A549 (cell line): ENCODE measurements at regions not wholly inside any gene's neighbourhood (a gene's known extent, or its start where the extent isn't known, plus 50 kb on each side); places are given as distances from the start of the nearest gene placed in this dataset.

Source experiments
- ATAC-seq, 2 experiments: fragments of 200-7000 bp in 1 of 2; fragments of >200 bp in 1 of 2; cut with Nextera tagmentation in 1 of 2; cut with Tn5 transposase in 1 of 2; 3 replicates each; pipeline versions ENCODE4 v1.8.0 to v1.9.1; 2018 to 2020; ENCODE audit warnings: mild to moderate bottlenecking in 1 of 2, moderate library complexity in 1 of 2
- CTCF ChIA-PET: fragments of 300-600 bp; sonication (Branson Sonifier 250); formaldehyde crosslinking; extraction: SDS; loops from one replicate; lab custom pipeline; 2021; ENCODE audit warnings: antibody characterized with exemption, inconsistent platforms; lab: Yijun Ruan, JAX
- POLR2A ChIA-PET: fragments of 350-600 bp; formaldehyde crosslinking; extraction: SDS; loops from one replicate; lab custom pipeline; 2021; ENCODE audit warnings: antibody characterized with exemption, inconsistent platforms; lab: Yijun Ruan, JAX
- DNase-seq, 2 experiments: peaks; one replicate each; pipeline versions ENCODE4 v3.0.0 to v3.0.0-alpha.2; 2011 to 2016; ENCODE audit warnings: low read depth in 1 of 2, low spot score in 1 of 2
- FAIRE-seq: peaks from 2 replicates; lab custom pipeline; 2011; peaks lifted over from hg19 to GRCh38; lab: Jason Lieb, UNC
- H3K27ac ChIP-seq, 2 experiments: fragments of >200 bp; sonication (Bioruptor Twin); formaldehyde crosslinking; 3 replicates each; pipeline ENCODE4 v1.5.1; 2016 to 2017
- H3K4me1 ChIP-seq: fragments of >200 bp; sonication (Bioruptor Twin); formaldehyde crosslinking; 3 replicates; pipeline ENCODE4 v1.6.1; 2016
- H3K4me2 ChIP-seq: fragments of >200 bp; sonication (Bioruptor Twin); formaldehyde crosslinking; 3 replicates; pipeline ENCODE4 v1.6.1; 2016
- H3K4me3 ChIP-seq: fragments of >200 bp; sonication (Bioruptor Twin); formaldehyde crosslinking; 3 replicates; pipeline ENCODE4 v1.5.1; 2016
- H3K9me3 ChIP-seq: fragments of >200 bp; sonication (Bioruptor Twin); formaldehyde crosslinking; 3 replicates; pipeline ENCODE4 v1.6.1; 2016
- BHLHE40 ChIP-seq: IDR thresholded peaks from 2 replicates; pipeline ENCODE4 v1.6.1; 2012; ENCODE audit warnings: low read depth, low read length, inconsistent platforms
- CBX8 ChIP-seq: fragments of 200-600 bp; sonication (generic); IDR thresholded peaks from 2 replicates; pipeline ENCODE4 v1.6.1; 2016
- CEBPB ChIP-seq, 2 experiments: fragments of >200 bp in 1 of 2; sonication (Bioruptor Twin) in 1 of 2; formaldehyde crosslinking in 1 of 2; IDR thresholded peaks; 2 replicates each; pipeline ENCODE4 v1.6.1; 2012 to 2016
- EHMT2 ChIP-seq: fragments of 200-600 bp; sonication (generic); IDR thresholded peaks from 2 replicates; pipeline ENCODE4 v1.6.1; 2016; ENCODE audit warnings: antibody characterized with exemption, low read depth, mild to moderate bottlenecking, moderate library complexity
- EP300 ChIP-seq, 2 experiments: fragments of >200 bp; sonication (Bioruptor Twin); formaldehyde crosslinking; IDR thresholded peaks; 2 replicates in 1 of 2; 3 replicates in 1 of 2; pipeline ENCODE4 v1.6.1; 2016 to 2017
- ESRRA ChIP-seq: fragments of 150-350 bp; IDR thresholded peaks from 2 replicates; pipeline ENCODE4 v1.6.1; 2014; ENCODE audit warnings: mild to moderate bottlenecking, low read length, borderline replicate concordance
- HDAC2 ChIP-seq: fragments of 200-600 bp; sonication (generic); IDR thresholded peaks from 2 replicates; pipeline ENCODE4 v1.6.1; 2016
- HEYL ChIP-seq: fragments of 250-450 bp; sonication (Bioruptor Pico); IDR thresholded peaks from 2 replicates; pipeline ENCODE4 v1.8.0; 2021; ENCODE audit warnings: mild to moderate bottlenecking, moderate library complexity
- HOXA7 ChIP-seq: fragments of 250-450 bp; sonication (Bioruptor Pico); IDR thresholded peaks from 2 replicates; pipeline ENCODE4 v1.5.0; 2020; ENCODE audit warnings: mild to moderate bottlenecking, moderate library complexity
- HOXB13 ChIP-seq: fragments of 250-450 bp; sonication (Bioruptor Pico); IDR thresholded peaks from 2 replicates; pipeline ENCODE4 v1.5.0; 2020; ENCODE audit warnings: low read depth, mild to moderate bottlenecking, moderate library complexity
- HOXB5 ChIP-seq: fragments of 250-450 bp; sonication (Bioruptor Pico); IDR thresholded peaks from 2 replicates; pipeline ENCODE4 v1.5.0; 2020; ENCODE audit warnings: mild to moderate bottlenecking, moderate library complexity
- JUN ChIP-seq, 2 experiments: fragments of >200 bp; sonication (Bioruptor Twin); formaldehyde crosslinking; IDR thresholded peaks; 2 replicates in 1 of 2; 3 replicates in 1 of 2; pipeline ENCODE4 v1.6.1; 2016 to 2017
- JUNB ChIP-seq: fragments of >200 bp; sonication (Bioruptor Twin); formaldehyde crosslinking; IDR thresholded peaks from 2 replicates; pipeline ENCODE4 v1.6.1; 2016
- MAFK ChIP-seq: fragments of 450-650 bp; IDR thresholded peaks from 2 replicates; pipeline ENCODE4 v1.6.1; 2014; ENCODE audit not compliant: partially characterized antibody
- MAZ ChIP-seq: fragments of 150-350 bp; IDR thresholded peaks from 2 replicates; pipeline ENCODE4 v1.6.1; 2014; ENCODE audit warnings: antibody characterized with exemption, low read depth, low read length, borderline replicate concordance
- MYC ChIP-seq: IDR thresholded peaks from 2 replicates; pipeline ENCODE4 v1.6.1; 2012; ENCODE audit warnings: mild to moderate bottlenecking, inconsistent platforms, low read length, improper control_type of control experiment, borderline replicate concordance
- NFE2L2 ChIP-seq: fragments of 150-350 bp; conservative IDR thresholded peaks from 2 replicates; pipeline ENCODE4 v1.6.1; 2014; ENCODE audit warnings: low read length
- NPAS2 ChIP-seq: fragments of 250-450 bp; sonication (Bioruptor Pico); IDR thresholded peaks from 2 replicates; pipeline ENCODE4 v1.8.0; 2022; ENCODE audit warnings: mild to moderate bottlenecking, moderate library complexity, borderline replicate concordance
- PHF8 ChIP-seq: fragments of 200-600 bp; sonication (generic); IDR thresholded peaks from 2 replicates; pipeline ENCODE4 v1.6.1; 2016; ENCODE audit warnings: low read depth, mild to moderate bottlenecking, antibody characterized with exemption, moderate library complexity, borderline replicate concordance
- POLR2A ChIP-seq: IDR thresholded peaks from 2 replicates; pipeline ENCODE4 v1.6.1; 2012; ENCODE audit warnings: mild to moderate bottlenecking, low read length
- RCOR1 ChIP-seq: fragments of 150-350 bp; IDR thresholded peaks from 2 replicates; pipeline ENCODE4 v1.6.1; 2014; ENCODE audit warnings: antibody characterized with exemption, low read length, low read depth
- TFCP2L1 ChIP-seq: fragments of 250-450 bp; sonication (Bioruptor Pico); IDR thresholded peaks from 2 replicates; pipeline ENCODE4 v1.5.0; 2021; ENCODE audit warnings: mild to moderate bottlenecking
- ZNF302 ChIP-seq: fragments of 250-450 bp; sonication (Bioruptor Pico); IDR thresholded peaks from 2 replicates; pipeline ENCODE4 v1.9.0; 2021; ENCODE audit warnings: inconsistent platforms, mild to moderate bottlenecking, moderate library complexity
- ZSCAN20 ChIP-seq: fragments of 250-450 bp; sonication (Bioruptor Pico); IDR thresholded peaks from 2 replicates; pipeline ENCODE4 v1.8.0; 2022; ENCODE audit warnings: mild to moderate bottlenecking, moderate library complexity
- WGBS: methylation state at CpG from one replicate; pipeline ENCODE4 v1.1.6; 2017; ENCODE audit errors: missing lambda C conversion rate; 5-methylcytosine and 5-hydroxymethylcytosine counted together
- TF ChIP-seq, protein P1 (sequence below): fragments of 200-600 bp; sonication (generic); IDR thresholded peaks from 2 replicates; pipeline ENCODE4 v1.6.1; 2016; ENCODE audit warnings: antibody characterized with exemption, mild to moderate bottlenecking, moderate library complexity
- TF ChIP-seq, protein P2 (sequence below): fragments of >200 bp; sonication (Bioruptor Twin); formaldehyde crosslinking; IDR thresholded peaks from 3 replicates; pipeline ENCODE4 v1.5.1; 2016
- TF ChIP-seq, protein P3 (sequence below): IDR thresholded peaks from 2 replicates; pipeline ENCODE4 v1.6.1; 2012
- TF ChIP-seq, protein P4 (sequence below): fragments of 450-650 bp; IDR thresholded peaks from 2 replicates; pipeline ENCODE4 v1.6.1; 2014; ENCODE audit warnings: antibody characterized with exemption
- TF ChIP-seq, protein P5 (sequence below): fragments of >200 bp; sonication (Bioruptor Twin); formaldehyde crosslinking; IDR thresholded peaks from 3 replicates; pipeline ENCODE4 v1.6.1; 2016
- TF ChIP-seq, protein P6 (sequence below): fragments of 150-350 bp; IDR thresholded peaks from 2 replicates; pipeline ENCODE4 v1.6.1; 2014; ENCODE audit warnings: low read depth, mild to moderate bottlenecking, low read length

DNA sequence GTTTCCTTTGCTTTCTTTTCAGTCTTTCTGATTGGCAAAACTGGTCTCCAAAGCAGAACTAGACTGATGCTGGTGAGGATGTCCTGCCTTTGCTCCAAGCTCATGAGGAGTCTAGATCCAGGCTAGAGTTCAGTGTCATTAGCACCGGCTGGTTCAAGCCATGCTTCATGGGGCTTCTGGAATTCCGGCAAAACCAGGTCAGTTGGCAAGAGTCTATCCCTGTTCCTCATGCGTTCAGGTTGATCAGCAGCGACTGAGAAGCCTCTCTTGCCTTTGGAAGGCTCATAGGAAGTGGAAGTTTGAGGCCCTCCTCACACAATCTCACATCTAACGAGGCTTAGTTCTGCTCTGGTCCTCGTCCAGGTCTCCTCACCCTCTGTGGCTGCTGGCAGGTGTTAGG lies 194.3 kb downstream of the HS3ST3A1 start:
- 9% methylated on average over 5 of the region's 6 CpGs for WGBS
- POLR2A ChIA-PET = no interaction called here
- FAIRE-seq = no peak

DNA sequence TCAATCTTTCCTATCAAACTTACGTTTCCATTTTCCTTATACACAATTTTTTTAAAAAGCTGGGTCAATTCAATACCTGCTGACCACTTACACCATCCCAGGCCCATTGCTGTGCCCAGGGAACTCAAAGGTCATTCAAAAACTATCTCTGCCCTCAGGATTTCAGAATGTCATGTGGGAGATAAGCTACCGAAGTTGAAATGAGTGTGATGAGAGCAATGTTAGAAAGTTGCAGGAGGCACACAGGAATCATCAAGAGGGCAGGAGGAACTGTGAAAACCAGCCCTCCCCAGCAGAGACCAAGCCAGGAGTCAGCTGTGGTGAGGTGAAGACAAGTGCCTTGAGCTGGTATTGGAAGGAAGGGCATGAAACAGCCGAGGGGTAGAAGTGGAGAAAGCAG lies 195.9 kb downstream of the HS3ST3A1 start:
- no peaks in the 10 kb centered on the region for H3K4me1 ChIP-seq
- POLR2A ChIA-PET = no interaction called here
- H3K27ac ChIP-seq = no peak overlapping the region
- ATAC-seq (no peak), FAIRE-seq (no peak), DNase-seq (no peak)
- CTCF ChIA-PET = no interaction called here
- no peak overlapping the region for H3K4me3 ChIP-seq
- H3K9me3 ChIP-seq = no peaks in the 10 kb centered on the region
- 4% methylated on average over 3 of the region's 3 CpGs for WGBS
- TF ChIP-seq ZNF302 (CRISPR knock-in tag) (no peak), NFE2L2 (no peak), ESRRA (no peak), RCOR1 (no peak), HOXB13 (CRISPR knock-in tag) (no peak), JUNB (no peak), HOXB5 (CRISPR knock-in tag) (no peak), MAZ (no peak), EP300 (IDR thresholded peaks at IDR 0.05) (no peak), BHLHE40 (no peak), POLR2A (no peak), JUN (IDR thresholded peaks at IDR 0.05) (no peak), CBX8 (no peak), ZSCAN20 (no peak), CEBPB (IDR thresholded peaks at IDR 0.05) (no peak)
- TF ChIP-seq, protein P1, sequence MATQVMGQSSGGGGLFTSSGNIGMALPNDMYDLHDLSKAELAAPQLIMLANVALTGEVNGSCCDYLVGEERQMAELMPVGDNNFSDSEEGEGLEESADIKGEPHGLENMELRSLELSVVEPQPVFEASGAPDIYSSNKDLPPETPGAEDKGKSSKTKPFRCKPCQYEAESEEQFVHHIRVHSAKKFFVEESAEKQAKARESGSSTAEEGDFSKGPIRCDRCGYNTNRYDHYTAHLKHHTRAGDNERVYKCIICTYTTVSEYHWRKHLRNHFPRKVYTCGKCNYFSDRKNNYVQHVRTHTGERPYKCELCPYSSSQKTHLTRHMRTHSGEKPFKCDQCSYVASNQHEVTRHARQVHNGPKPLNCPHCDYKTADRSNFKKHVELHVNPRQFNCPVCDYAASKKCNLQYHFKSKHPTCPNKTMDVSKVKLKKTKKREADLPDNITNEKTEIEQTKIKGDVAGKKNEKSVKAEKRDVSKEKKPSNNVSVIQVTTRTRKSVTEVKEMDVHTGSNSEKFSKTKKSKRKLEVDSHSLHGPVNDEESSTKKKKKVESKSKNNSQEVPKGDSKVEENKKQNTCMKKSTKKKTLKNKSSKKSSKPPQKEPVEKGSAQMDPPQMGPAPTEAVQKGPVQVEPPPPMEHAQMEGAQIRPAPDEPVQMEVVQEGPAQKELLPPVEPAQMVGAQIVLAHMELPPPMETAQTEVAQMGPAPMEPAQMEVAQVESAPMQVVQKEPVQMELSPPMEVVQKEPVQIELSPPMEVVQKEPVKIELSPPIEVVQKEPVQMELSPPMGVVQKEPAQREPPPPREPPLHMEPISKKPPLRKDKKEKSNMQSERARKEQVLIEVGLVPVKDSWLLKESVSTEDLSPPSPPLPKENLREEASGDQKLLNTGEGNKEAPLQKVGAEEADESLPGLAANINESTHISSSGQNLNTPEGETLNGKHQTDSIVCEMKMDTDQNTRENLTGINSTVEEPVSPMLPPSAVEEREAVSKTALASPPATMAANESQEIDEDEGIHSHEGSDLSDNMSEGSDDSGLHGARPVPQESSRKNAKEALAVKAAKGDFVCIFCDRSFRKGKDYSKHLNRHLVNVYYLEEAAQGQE = no peak
- TF ChIP-seq, protein P2, sequence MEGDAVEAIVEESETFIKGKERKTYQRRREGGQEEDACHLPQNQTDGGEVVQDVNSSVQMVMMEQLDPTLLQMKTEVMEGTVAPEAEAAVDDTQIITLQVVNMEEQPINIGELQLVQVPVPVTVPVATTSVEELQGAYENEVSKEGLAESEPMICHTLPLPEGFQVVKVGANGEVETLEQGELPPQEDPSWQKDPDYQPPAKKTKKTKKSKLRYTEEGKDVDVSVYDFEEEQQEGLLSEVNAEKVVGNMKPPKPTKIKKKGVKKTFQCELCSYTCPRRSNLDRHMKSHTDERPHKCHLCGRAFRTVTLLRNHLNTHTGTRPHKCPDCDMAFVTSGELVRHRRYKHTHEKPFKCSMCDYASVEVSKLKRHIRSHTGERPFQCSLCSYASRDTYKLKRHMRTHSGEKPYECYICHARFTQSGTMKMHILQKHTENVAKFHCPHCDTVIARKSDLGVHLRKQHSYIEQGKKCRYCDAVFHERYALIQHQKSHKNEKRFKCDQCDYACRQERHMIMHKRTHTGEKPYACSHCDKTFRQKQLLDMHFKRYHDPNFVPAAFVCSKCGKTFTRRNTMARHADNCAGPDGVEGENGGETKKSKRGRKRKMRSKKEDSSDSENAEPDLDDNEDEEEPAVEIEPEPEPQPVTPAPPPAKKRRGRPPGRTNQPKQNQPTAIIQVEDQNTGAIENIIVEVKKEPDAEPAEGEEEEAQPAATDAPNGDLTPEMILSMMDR = no peak
- TF ChIP-seq, protein P3, sequence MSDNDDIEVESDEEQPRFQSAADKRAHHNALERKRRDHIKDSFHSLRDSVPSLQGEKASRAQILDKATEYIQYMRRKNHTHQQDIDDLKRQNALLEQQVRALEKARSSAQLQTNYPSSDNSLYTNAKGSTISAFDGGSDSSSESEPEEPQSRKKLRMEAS = no peak
- TF ChIP-seq, protein P4, sequence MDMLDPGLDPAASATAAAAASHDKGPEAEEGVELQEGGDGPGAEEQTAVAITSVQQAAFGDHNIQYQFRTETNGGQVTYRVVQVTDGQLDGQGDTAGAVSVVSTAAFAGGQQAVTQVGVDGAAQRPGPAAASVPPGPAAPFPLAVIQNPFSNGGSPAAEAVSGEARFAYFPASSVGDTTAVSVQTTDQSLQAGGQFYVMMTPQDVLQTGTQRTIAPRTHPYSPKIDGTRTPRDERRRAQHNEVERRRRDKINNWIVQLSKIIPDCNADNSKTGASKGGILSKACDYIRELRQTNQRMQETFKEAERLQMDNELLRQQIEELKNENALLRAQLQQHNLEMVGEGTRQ = no peak
- no peak overlapping the region for H3K4me2 ChIP-seq

More for the DNA sequence above, 194.3 kb downstream of the HS3ST3A1 start:
- ATAC-seq (no peak), DNase-seq (no peak)
- no peak overlapping the region for H3K4me3 ChIP-seq
- TF ChIP-seq RCOR1 = no peak
- TF ChIP-seq, protein P5, sequence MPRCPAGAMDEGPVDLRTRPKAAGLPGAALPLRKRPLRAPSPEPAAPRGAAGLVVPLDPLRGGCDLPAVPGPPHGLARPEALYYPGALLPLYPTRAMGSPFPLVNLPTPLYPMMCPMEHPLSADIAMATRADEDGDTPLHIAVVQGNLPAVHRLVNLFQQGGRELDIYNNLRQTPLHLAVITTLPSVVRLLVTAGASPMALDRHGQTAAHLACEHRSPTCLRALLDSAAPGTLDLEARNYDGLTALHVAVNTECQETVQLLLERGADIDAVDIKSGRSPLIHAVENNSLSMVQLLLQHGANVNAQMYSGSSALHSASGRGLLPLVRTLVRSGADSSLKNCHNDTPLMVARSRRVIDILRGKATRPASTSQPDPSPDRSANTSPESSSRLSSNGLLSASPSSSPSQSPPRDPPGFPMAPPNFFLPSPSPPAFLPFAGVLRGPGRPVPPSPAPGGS = no peak
- TF ChIP-seq, protein P6, sequence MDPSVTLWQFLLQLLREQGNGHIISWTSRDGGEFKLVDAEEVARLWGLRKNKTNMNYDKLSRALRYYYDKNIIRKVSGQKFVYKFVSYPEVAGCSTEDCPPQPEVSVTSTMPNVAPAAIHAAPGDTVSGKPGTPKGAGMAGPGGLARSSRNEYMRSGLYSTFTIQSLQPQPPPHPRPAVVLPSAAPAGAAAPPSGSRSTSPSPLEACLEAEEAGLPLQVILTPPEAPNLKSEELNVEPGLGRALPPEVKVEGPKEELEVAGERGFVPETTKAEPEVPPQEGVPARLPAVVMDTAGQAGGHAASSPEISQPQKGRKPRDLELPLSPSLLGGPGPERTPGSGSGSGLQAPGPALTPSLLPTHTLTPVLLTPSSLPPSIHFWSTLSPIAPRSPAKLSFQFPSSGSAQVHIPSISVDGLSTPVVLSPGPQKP = no peak
- no peak for TF ChIP-seq HDAC2
- no peak for TF ChIP-seq MYC
- no peak for TF ChIP-seq MAFK
- TF ChIP-seq EP300 (IDR thresholded peaks at IDR 0.05) = no peak
- no peak for TF ChIP-seq TFCP2L1 (CRISPR knock-in tag)
- no peak for TF ChIP-seq PHF8
- no peak for TF ChIP-seq HEYL (CRISPR knock-in tag)
- TF ChIP-seq HOXB13 (CRISPR knock-in tag) = no peak
- TF ChIP-seq, protein P4 = no peak
- no peak for TF ChIP-seq NPAS2 (CRISPR knock-in tag)
- no peak for TF ChIP-seq HOXA7 (CRISPR knock-in tag)
- TF ChIP-seq EHMT2 = no peak
- TF ChIP-seq ESRRA = no peak
- no peak for TF ChIP-seq NFE2L2
- TF ChIP-seq MAZ = no peak
- no peak overlapping the region for H3K4me2 ChIP-seq
- CTCF ChIA-PET = interaction anchor here (1.1 kb wide), 1 partner anchor 9 kb away, joined by 3 read pairs; no protein-coding TSS in a partner anchor
- no peak overlapping the region for H3K27ac ChIP-seq
- no peaks in the 10 kb centered on the region for H3K4me1 ChIP-seq
- H3K9me3 ChIP-seq = no peaks in the 10 kb centered on the region
